ENCODE measurements at regions not wholly inside any gene's neighbourhood (a gene's known extent, or its start where the extent isn't known, plus 50 kb on each side); places are given as distances from the start of the nearest gene placed in this dataset.

- Mint-ChIP-seq H3K4me3 (no peak overlapping the region), H3K9me3 (peaks cover 0 to 5% (median 0%) of the 10 kb centered on the region in 7 donors), H3K27ac (no peak overlapping the region), H3K36me3 (peaks cover 0 to 4% of the 10 kb centered on the region in 2 donors), H3K4me1 (peaks cover 38% of the 10 kb centered on the region), H3K27me3 (ENCODE audit: low read depth in 3 of 3) (peaks cover 5 to 11% (median 8%) of the 10 kb centered on the region in 3 donors)
- intact Hi-C loops (cut with micrococcal nuclease): no loop called here
- WGBS (ENCODE audit: insufficient coverage): 100% methylated on average over 2 of the region's 7 CpGs
- Histone ChIP-seq H2AFZ (ENCODE audit: insufficient read depth, low read depth, low read length, poor library complexity, severe bottlenecking) (no peak overlapping the region), H3K27ac (ENCODE audit: low read depth in 1 of 2, low read length in 2 of 2) (no peak overlapping the region), H3K4me3 (replicated peaks in 1 of 3; ENCODE audit: low read depth in 2 of 3, low read length in 3 of 3) (no peak overlapping the region), H3K27me3 (ENCODE audit: control insufficient read depth in 2 of 2, insufficient read depth in 2 of 2, low read length in 2 of 2) (peaks cover 0 to 2% of the 10 kb centered on the region in 2 donors), H3K79me2 (ENCODE audit: insufficient read depth, low read length) (no peaks in the 10 kb centered on the region), H3K4me2 (replicated peaks; ENCODE audit: extremely low read depth, low read length, poor library complexity, severe bottlenecking) (no peak overlapping the region), H3K9ac (ENCODE audit: insufficient read depth, low read length, poor library complexity, severe bottlenecking) (no peak overlapping the region), H3K9me3 (replicated peaks in 1 of 2; ENCODE audit: control insufficient read depth in 1 of 2, insufficient read depth in 1 of 2, low read length in 2 of 2) (no peaks in the 10 kb centered on the region), H4K20me1 (ENCODE audit: insufficient read depth, low read length) (no peaks in the 10 kb centered on the region), H3K36me3 (replicated peaks in 1 of 2; ENCODE audit: control insufficient read depth in 1 of 2, insufficient read depth in 2 of 2, low read length in 2 of 2) (no peaks in the 10 kb centered on the region), H3K4me1 (ENCODE audit: control insufficient read depth in 1 of 2, insufficient read depth in 2 of 2, low read length in 2 of 2) (peaks cover 11 to 25% of the 10 kb centered on the region in 2 donors)
- no peak for DNase-seq
- TF ChIP-seq, protein P1, sequence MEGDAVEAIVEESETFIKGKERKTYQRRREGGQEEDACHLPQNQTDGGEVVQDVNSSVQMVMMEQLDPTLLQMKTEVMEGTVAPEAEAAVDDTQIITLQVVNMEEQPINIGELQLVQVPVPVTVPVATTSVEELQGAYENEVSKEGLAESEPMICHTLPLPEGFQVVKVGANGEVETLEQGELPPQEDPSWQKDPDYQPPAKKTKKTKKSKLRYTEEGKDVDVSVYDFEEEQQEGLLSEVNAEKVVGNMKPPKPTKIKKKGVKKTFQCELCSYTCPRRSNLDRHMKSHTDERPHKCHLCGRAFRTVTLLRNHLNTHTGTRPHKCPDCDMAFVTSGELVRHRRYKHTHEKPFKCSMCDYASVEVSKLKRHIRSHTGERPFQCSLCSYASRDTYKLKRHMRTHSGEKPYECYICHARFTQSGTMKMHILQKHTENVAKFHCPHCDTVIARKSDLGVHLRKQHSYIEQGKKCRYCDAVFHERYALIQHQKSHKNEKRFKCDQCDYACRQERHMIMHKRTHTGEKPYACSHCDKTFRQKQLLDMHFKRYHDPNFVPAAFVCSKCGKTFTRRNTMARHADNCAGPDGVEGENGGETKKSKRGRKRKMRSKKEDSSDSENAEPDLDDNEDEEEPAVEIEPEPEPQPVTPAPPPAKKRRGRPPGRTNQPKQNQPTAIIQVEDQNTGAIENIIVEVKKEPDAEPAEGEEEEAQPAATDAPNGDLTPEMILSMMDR (IDR thresholded peaks at IDR 0.05): no peak
Measured at GRCh38 chr2:217398101-217398500, 538.2 kb upstream of the TNP1 start.

GRCh38 chr2:217396586-217396985 is 536.7 kb upstream of the TNP1 start:
- Mint-ChIP-seq H3K4me1 (peaks cover 38% of the 10 kb centered on the region), H3K4me3 (no peak overlapping the region), H3K27me3 (ENCODE audit: low read depth in 3 of 3) (peaks cover 5 to 11% (median 7%) of the 10 kb centered on the region in 3 donors), H3K9me3 (peaks cover 4 to 12% (median 6%) of the 10 kb centered on the region in 7 donors), H3K27ac (no peak overlapping the region), H3K36me3 (peaks cover 2 to 4% of the 10 kb centered on the region in 2 donors)
- Histone ChIP-seq H3K27me3 (ENCODE audit: control insufficient read depth in 2 of 2, insufficient read depth in 2 of 2, low read length in 2 of 2) (no peaks in the 10 kb centered on the region), H3K27ac (ENCODE audit: low read depth in 1 of 2, low read length in 2 of 2) (no peak overlapping the region), H2AFZ (ENCODE audit: insufficient read depth, low read depth, low read length, poor library complexity, severe bottlenecking) (no peak overlapping the region), H3K9me3 (replicated peaks in 1 of 2; ENCODE audit: control insufficient read depth in 1 of 2, insufficient read depth in 1 of 2, low read length in 2 of 2) (peaks cover 3 to 5% of the 10 kb centered on the region in 2 donors), H3K79me2 (ENCODE audit: insufficient read depth, low read length) (no peaks in the 10 kb centered on the region), H3K4me3 (replicated peaks in 1 of 3; ENCODE audit: low read depth in 2 of 3, low read length in 3 of 3) (no peak overlapping the region), H3K4me1 (ENCODE audit: control insufficient read depth in 1 of 2, insufficient read depth in 2 of 2, low read length in 2 of 2) (peaks cover 11 to 25% of the 10 kb centered on the region in 2 donors), H3K4me2 (replicated peaks; ENCODE audit: extremely low read depth, low read length, poor library complexity, severe bottlenecking) (no peak overlapping the region), H4K20me1 (ENCODE audit: insufficient read depth, low read length) (no peaks in the 10 kb centered on the region), H3K9ac (ENCODE audit: insufficient read depth, low read length, poor library complexity, severe bottlenecking) (no peak overlapping the region), H3K36me3 (replicated peaks in 1 of 2; ENCODE audit: control insufficient read depth in 1 of 2, insufficient read depth in 2 of 2, low read length in 2 of 2) (no peaks in the 10 kb centered on the region)
- intact Hi-C loops (cut with micrococcal nuclease): no loop called here
- DNase-seq: no peak
- 83% methylated on average over 1 of the region's 2 CpGs for WGBS (ENCODE audit: insufficient coverage)
- TF ChIP-seq, protein P1 (IDR thresholded peaks at IDR 0.05): no peak

All from CD14-positive monocyte (primary cell).